ENCODE measurements at regions not wholly inside any gene's neighbourhood (a gene's known extent, or its start where the extent isn't known, plus 50 kb on each side); places are given as distances from the start of the nearest gene placed in this dataset.

DNA sequence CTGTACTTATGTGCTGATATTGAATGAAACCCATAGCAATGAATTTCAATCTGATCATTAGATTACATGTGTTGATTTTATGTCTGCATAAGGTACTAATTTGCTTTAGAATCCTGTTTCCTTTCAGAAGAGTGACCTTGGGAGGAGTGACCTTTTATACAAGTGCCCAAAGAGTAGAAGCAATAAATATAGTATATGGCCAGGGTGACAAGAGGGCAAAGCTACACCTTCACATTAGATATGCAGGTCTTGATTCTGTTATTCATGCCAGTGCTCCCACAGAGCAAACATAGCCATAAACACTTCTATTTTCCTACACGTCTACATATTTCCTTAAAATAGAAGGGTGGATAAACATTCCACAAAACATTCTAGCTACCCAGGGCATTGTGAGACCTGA, 158.2 kb upstream of the RAP2B start:
- DNase-seq (ENCODE audit: low spot score in 2 of 2): no peak
- H3K4me3 ChIP-seq (ENCODE audit: low read depth, poor library complexity, severe bottlenecking): no peak overlapping the region
- no peak for TF ChIP-seq POLR2A (IDR thresholded peaks at IDR 0.05)
- TF ChIP-seq, protein P1, sequence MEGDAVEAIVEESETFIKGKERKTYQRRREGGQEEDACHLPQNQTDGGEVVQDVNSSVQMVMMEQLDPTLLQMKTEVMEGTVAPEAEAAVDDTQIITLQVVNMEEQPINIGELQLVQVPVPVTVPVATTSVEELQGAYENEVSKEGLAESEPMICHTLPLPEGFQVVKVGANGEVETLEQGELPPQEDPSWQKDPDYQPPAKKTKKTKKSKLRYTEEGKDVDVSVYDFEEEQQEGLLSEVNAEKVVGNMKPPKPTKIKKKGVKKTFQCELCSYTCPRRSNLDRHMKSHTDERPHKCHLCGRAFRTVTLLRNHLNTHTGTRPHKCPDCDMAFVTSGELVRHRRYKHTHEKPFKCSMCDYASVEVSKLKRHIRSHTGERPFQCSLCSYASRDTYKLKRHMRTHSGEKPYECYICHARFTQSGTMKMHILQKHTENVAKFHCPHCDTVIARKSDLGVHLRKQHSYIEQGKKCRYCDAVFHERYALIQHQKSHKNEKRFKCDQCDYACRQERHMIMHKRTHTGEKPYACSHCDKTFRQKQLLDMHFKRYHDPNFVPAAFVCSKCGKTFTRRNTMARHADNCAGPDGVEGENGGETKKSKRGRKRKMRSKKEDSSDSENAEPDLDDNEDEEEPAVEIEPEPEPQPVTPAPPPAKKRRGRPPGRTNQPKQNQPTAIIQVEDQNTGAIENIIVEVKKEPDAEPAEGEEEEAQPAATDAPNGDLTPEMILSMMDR (IDR thresholded peaks at IDR 0.05): no peak
- intact Hi-C loops (cut with DNase I; ENCODE audit: low total_unique reads): no loop called here
- 81 to 92% methylated on average over 1 of the region's 1 CpG for WGBS, 2 donors

DNA sequence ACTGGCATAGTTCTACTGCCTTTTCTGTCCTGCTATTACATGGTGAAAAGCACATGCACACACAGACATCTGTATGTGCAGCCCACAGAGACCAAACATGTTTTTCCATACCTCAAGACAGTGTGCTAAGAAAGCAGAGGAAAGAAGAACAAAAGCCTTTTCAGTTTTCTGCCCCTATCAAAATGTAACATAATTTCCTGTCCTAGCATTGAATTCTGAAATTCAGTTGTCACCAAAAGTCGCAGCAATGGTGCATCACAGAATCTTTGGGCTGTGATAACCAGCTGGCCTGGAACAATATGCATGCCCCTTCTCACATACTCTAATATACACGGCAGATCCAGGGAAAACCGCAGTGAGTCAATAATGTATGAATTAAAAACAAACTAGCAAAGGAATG, 153.8 kb upstream of the RAP2B start:
- no peak for DNase-seq (ENCODE audit: low spot score in 2 of 2)
- H3K4me3 ChIP-seq (ENCODE audit: low read depth, poor library complexity, severe bottlenecking): no peak overlapping the region
- intact Hi-C loops (cut with DNase I; ENCODE audit: low total_unique reads): no loop called here
- WGBS, 2 donors: 77 to 85% methylated on average over 3 of the region's 3 CpGs
- no peak for TF ChIP-seq POLR2A (IDR thresholded peaks at IDR 0.05)
- TF ChIP-seq, protein P1 (IDR thresholded peaks at IDR 0.05): no peak

DNA sequence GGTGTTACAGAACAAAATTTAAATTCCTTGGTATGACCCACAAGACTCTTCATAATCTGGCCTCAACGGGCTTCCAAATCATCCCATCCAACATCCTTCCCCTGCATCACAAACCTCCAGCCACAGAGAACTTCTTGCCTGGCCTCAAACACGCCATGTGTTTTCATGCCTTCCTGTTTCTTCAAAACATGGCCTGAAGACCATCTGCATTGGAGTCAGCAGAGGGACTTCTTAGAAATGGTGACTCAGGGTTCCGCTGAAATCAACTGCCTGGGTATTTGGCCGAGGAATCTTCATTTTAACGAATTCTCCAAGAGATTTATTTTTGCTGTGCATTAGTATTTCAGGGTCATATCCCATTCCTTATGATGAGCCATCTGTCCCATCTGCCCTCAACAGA, 138.1 kb upstream of the RAP2B start:
- intact Hi-C loops (cut with DNase I; ENCODE audit: low total_unique reads): no loop called here
- WGBS, 2 donors: 67 to 79% methylated on average over 5 of the region's 5 CpGs
- H3K4me3 ChIP-seq (ENCODE audit: low read depth, poor library complexity, severe bottlenecking): no peak overlapping the region
- TF ChIP-seq, protein P1 (IDR thresholded peaks at IDR 0.05): no peak
- TF ChIP-seq POLR2A (IDR thresholded peaks at IDR 0.05): no peak
- no peak for DNase-seq (ENCODE audit: low spot score in 2 of 2)

DNA sequence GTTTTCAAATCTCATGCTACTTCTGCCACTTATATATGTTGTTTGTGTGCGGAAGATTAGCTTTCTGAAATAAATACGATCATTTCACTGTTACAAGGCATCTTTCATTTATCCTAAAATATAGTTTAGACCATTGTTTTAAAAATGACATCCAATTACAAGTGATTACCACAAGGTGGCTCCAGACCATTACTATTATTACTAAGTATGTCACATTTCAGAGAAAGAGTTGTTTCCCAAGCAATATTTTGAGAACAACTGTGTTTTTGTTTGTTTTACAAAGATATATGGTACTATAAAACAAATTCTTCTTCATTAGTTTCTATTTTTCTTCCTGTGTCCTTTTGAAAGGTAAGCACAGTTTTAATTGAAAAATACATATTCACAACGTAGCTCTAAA, 136.0 kb upstream of the RAP2B start:
- intact Hi-C loops (cut with DNase I; ENCODE audit: low total_unique reads): loop anchor here (5.0 kb wide), 1 partner anchor 741 kb away; no protein-coding TSS in a partner anchor
- H3K4me3 ChIP-seq (ENCODE audit: low read depth, poor library complexity, severe bottlenecking): no peak overlapping the region
- 52 to 59% methylated on average over 3 of the region's 3 CpGs for WGBS, 2 donors

DNA sequence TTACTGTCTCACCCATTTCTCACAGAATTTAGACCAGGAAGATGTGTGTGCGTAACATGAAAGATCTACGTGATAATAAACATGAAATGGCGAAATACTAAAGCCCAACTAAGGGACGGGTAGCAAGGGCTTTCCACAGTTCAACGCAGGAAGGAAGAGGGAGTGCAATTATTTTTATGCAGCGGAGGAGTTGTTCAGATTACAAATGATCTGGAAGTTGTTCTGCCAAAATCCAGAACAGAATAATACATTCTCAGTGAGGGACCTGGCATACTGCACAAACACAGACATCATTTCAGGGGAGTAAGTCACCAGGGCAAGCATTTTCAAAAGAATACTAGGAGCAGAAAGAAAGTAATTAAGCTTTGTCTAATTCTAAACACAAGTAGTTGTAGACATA, 133.6 kb upstream of the RAP2B start:
- H3K4me3 ChIP-seq (ENCODE audit: low read depth, poor library complexity, severe bottlenecking): no peak overlapping the region
- 23 to 29% methylated on average over 6 of the region's 6 CpGs for WGBS, 2 donors
- TF ChIP-seq, protein P1 (IDR thresholded peaks at IDR 0.05): no peak
- TF ChIP-seq POLR2A (IDR thresholded peaks at IDR 0.05): no peak
- no peak for DNase-seq (ENCODE audit: low spot score in 2 of 2)
- intact Hi-C loops (cut with DNase I; ENCODE audit: low total_unique reads): loop anchor here (5.0 kb wide), 1 partner anchor 739 kb away; no protein-coding TSS in a partner anchor

More for the DNA sequence above, 136.0 kb upstream of the RAP2B start:
- no peak for TF ChIP-seq POLR2A (IDR thresholded peaks at IDR 0.05)
- TF ChIP-seq, protein P1 (IDR thresholded peaks at IDR 0.05): no peak
- DNase-seq (ENCODE audit: low spot score in 2 of 2): no peak

DNA sequence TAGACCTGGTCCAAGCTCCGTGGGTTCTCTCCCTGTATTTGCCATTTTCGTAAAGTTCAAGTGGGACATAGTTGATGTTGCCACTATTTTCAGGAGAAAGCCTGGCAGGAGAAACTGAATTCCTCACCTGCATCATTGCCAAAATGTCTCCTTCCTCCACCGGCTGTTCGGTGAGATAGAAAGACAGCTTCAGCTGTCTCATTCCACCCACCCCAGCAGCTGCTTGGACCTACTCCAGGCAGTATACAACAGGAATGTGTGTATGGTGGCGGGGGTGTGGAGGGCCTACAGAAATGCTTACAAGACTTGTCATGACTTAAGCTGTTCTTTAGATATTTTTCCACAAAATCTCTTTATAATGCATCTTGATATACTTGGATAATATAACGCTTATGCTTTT, 132.7 kb upstream of the RAP2B start:
- intact Hi-C loops (cut with DNase I; ENCODE audit: low total_unique reads): loop anchor here (5.0 kb wide), 1 partner anchor 738 kb away; no protein-coding TSS in a partner anchor
- no peak for DNase-seq (ENCODE audit: low spot score in 2 of 2)
- no peak overlapping the region for H3K4me3 ChIP-seq (ENCODE audit: low read depth, poor library complexity, severe bottlenecking)
- no peak for TF ChIP-seq POLR2A (IDR thresholded peaks at IDR 0.05)
- TF ChIP-seq, protein P1 (IDR thresholded peaks at IDR 0.05): no peak
- WGBS, 2 donors: 33 to 63% methylated on average over 6 of the region's 6 CpGs

All from lower leg skin (tissue), 4 donors.